Activated T-cell treated with anti-CD3 and anti-CD28 coated beads for 48 hours (primary cell): ENCODE measurements at regions not wholly inside any gene's neighbourhood (a gene's known extent, or its start where the extent isn't known, plus 50 kb on each side); places are given as distances from the start of the nearest gene placed in this dataset.
"Not testable (repeated sequence)": the region's sequence is repeated elsewhere in the genome, so short reads cannot be mapped to it uniquely, and the experiment has no call there.

Experiments
- DNase-seq: peaks from one replicate; pipeline ENCODE4 v3.0.0-alpha.2; 2020; ENCODE audit warnings: low read depth

- no peak for DNase-seq
Observed at GRCh38 chr13:100811928-100812327, 137.3 kb upstream of the TMTC4 start.

DNA sequence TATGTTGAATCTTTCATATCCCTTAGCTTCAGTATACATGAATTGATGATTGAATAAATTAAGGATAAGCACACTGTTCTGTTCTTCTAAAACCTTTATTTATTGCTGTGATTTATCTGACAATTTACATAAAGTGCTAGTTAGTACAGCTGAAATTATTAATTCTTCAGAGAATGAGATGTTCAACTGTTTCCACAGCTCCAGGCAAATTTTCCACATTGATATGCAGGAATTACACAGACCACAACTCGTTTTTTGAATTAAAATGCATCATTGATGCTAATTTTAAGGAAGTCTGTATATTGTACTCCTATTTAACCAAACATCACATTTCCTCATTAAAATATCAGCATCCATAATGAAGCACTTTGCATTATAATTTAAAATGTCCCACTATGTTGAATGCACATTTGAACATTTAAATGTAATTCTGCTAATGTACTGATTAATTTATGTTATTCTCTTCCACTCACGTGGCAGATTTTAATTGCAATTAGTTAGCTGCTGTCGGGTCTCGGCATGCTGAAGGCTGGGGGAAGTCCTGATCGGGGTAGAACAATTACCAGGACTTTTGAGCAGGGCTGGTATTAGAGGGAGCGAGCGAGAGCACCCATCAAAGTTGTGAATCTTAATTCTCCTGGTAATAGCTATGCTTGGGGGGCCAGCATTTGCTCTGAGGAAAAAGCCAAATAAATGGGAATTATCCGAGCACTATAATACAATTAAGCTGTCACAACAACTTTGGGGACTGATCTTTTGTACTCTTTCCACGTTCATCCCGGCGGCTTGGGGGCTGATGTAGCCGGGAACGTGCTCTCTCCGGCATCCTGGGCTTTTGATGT, 136.7 kb upstream of the TMTC4 start:
- DNase-seq, result no peak

GRCh38 chr13:100810481-100810880, 135.9 kb upstream of the TMTC4 start:
- DNase-seq, result no peak

DNA sequence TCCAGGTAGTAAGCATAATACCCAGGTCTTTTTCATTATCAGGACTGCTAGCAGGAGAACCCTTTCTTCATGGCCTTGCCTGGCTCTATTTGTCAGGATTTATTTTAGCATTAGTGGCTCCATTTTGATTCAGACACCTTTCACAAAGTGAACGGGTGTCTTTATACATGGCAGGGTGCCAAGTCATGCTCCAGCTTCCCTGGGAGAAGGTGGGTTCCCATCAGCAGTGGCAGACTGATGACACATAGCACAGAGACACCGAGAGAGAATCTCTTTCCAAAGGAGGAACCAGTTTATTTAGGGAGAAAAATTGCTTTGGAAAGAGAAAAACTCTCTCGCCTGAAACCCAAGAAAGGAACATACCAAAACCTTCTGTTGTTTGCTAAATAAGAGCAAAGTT, 135.3 kb upstream of the TMTC4 start:
- no peak for DNase-seq

DNA sequence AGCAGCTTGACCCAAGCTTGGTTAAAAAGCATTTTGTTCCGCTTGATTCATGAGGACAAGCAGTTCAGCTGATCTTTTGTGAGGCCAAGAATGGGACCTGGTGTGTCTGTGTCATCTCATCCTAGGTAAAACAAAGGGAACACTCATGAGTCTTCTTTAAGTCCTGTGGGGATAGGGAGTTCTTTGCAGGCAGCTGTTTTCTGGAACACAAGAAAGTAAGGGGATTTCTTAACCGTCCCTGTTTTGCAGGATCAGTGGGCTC, 134.5 kb upstream of the TMTC4 start:
- DNase-seq, result no peak

GRCh38 chr13:100808330-100809128, 133.9 kb upstream of the TMTC4 start:
- DNase-seq, result no peak

DNA sequence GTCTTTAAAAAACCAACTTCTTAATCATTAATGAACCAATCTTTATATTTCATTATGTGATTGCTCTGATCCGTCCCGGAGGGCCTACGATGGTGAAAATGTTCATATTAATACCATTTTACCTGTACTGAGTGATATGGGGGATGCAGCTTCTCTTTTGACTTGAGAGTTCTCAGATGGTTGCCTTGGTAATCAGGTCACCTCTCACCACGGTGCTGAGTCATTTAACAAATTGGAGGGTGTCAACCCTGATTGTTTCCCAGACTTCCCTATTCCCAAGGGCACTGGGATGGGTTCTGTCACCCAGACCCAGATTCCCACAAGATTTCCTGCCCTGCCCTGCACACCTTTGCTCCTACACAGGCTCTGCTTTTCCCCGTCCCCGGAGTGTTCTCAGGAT, 128.5 kb upstream of the TMTC4 start:
- no peak for DNase-seq

GRCh38 chr13:100800283-100800875, 125.8 kb upstream of the TMTC4 start:
- no peak for DNase-seq

GRCh38 chr13:100798739-100799361, 124.3 kb upstream of the TMTC4 start:
- DNase-seq, result no peak

DNA sequence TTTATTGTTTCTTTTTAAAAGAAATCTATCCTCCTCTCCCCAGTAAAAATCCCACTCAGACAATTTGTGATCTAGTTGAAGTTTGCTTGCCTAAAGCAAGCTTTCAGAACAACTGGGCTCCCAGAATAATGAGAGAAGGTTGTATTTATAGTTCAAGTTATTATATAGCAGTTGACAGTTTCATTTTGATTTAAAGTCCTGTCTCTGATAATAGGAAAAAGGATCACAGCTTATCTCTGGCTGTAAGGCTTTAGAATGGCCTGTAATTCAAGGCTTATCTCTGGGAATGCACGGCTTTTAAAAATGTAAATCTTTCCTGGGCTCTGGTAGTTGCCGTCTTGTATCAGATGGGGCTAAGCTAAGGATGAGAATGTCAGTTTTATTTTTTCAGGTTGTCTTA, 123.3 kb upstream of the TMTC4 start:
- DNase-seq, result no peak

- no peak for DNase-seq
Observed at GRCh38 chr13:100796463-100796862, 121.9 kb upstream of the TMTC4 start.

DNA sequence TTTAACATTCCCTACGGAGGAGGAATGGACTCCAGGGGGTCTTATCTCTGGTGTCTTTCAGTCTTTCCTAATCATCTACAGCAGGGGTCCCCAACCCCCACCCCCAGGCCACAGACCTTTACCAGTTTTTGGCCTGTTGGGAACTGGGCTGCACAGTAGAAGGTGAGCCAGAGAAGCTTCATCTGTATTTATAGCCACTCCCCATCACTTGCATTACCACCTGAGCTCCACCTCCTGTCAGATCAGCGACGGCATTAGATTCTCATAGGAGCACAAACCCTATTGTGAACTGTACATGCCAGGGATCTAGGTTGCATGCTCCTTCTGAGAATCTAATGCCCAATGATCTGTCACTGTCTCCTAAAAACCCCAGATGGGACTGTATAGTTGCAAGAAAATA, 120.0 kb upstream of the TMTC4 start:
- DNase-seq, result no peak

DNA sequence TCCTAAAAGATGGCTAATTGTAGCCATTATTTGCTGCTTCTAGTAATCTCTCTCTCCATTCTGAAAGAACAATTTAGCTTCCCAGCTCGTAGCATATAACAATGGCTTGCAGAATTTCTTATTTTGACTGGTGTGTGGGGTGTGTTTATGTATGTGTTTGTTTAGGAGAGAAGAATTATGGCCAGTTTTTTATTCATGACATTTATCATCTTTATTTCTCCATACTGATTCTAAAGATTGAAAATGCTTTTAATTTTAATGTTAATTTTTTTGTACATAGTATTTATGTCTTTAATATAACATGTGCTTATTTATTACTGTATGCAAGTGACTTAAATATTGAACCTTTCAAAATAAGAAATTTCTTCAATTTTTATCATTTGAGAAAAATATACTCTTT, 115.8 kb upstream of the TMTC4 start:
- DNase-seq, result no peak

- DNase-seq, result no peak
Observed at GRCh38 chr13:100789968-100790367, 115.4 kb upstream of the TMTC4 start.

DNA sequence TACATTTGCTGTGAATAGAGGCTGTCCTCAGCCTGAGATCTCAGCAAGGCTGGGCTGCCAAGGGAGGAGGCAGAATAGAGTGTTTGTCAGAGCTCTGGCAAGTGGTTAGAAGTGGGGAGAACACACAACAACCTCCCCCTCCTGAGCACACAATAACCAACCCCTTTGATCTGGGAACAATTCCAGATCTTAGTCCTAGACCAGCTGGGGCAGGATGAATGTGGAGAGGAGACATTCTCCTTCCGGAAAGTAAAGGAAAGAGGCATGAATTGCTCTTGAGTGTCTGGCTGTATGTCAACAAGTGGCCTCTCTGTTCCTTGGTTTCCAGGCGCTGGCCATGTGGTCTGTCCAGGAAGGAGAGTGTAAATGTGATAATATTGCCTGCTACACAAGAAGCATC, 114.9 kb upstream of the TMTC4 start:
- no peak for DNase-seq

DNA sequence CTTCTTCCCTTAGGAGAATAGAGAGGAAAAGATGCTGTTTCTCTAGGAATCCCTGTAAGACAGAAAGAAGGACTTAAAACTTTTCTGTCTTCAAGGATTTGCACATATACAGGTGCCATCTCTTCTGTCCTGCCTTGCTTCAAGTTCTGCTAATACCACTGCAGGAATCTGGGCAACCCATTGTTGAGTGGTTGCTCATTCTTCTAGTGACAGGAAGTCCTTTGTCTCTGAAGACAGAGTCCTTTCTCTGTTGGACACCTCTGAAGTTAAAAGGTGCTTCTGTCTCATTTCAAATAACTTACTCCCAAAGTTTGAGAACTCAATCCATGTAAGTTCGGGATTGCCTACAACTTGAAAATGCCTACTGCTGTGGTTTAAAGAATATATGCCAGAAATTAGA, 114.4 kb upstream of the TMTC4 start:
- no peak for DNase-seq

DNA sequence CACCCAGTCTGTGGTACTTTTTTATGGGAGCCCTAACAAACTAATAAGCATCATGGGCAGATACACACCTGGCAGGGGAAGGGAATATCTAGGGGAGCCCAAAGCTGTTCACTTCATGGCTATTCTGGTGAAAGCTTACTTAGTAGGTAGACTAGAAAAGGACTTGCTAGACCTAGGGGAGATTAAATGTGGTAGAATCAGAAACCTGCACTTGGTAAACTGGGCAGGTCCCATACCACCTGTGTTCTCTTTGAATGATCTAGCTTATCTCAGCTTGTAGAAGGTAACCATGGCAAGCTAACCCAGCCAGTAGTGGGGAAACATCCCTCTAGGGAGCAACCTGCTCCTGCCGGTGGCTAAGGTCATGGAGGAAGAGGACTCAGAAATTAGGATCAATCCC, 113.9 kb upstream of the TMTC4 start:
- DNase-seq, result no peak

DNA sequence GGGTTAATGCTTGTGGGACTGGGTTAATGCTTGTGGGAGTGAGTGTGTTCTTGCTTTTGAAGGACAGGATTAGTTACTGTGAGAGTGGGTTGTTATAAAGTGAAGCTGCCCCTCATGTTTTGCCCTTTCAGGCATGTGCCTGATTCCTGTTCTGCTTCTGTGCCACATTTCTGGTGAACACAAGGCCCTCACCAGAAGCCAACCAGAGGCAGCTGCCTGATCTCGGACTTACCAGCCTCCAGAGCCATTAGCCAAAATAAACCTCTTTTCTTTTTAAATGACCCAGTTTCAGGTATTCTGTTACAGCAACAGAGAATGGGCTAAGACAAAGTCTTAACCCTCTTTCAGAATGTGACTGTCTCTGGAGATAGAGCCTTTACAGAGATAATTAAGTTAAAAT, 113.3 kb upstream of the TMTC4 start:
- no peak for DNase-seq

DNA sequence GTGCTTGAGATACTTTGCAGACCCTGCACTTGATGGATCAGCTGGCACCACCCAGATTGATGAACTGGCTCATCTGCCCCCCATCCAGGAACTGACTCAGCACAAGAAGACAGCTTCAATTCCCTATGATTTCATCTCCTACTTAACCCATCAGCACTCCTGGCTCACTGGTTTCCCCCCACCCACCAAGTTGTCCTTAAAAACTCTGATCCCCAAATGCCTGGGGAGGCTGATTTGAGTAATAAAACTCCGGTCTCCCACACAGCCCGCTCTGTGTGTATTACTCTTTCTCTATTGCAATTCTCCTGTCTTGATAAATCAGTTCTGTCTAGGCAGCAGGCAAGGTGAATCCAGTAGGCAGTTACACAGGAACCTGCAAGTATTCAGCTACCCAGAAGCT, 102.1 kb upstream of the TMTC4 start:
- not testable (repeated sequence) for DNase-seq

- no peak for DNase-seq
Observed at GRCh38 chr13:100773923-100774663, 99.5 kb upstream of the TMTC4 start.

GRCh38 chr13:100773429-100773828, 98.8 kb upstream of the TMTC4 start:
- DNase-seq, result no peak

DNA sequence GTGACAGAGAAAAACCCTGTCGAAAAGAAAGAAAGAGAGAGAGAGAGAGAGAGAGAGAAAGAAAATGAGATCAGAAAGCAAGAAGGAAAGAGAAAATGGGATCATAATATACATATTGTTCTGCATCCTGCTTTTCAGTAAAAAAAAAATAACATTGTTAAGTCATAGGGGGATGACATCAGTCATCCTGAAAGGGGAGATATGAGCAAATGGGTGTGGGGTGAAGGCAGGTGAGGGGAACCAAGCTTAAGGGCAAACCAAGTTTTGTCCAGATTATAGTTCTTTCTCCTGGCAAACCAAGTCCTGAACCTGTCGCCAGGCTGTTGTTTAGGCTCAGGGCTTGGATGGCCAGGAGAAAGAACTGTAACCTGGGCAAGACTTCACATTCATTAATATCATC, 92.6 kb upstream of the TMTC4 start:
- DNase-seq, result no peak
